ACC112 (cell line): ENCODE measurements at regions not wholly inside any gene's neighbourhood (a gene's known extent, or its start where the extent isn't known, plus 50 kb on each side); places are given as distances from the start of the nearest gene placed in this dataset.
"Not testable (repeated sequence)": the region's sequence is repeated elsewhere in the genome, so short reads cannot be mapped to it uniquely, and the experiment has no call there.

Source experiments
- H2AFZ ChIP-seq: fragments of 200-600 bp; sonication (generic); one replicate; pipeline ENCODE4 v1.6.0; 2017; ENCODE audit warnings: antibody characterized with exemption, low read length; ENCODE audit not compliant: unreplicated experiment
- H3K27ac ChIP-seq: fragments of 200-600 bp; sonication (generic); 2 replicates; pipeline ENCODE4 v1.5.1; 2014; ENCODE audit warnings: low read depth, mild to moderate bottlenecking, antibody characterized with exemption, low read length, moderate library complexity
- H3K27me3 ChIP-seq: fragments of 200-600 bp; sonication (generic); 2 replicates; pipeline ENCODE4 v1.6.1; 2014; ENCODE audit warnings: mild to moderate bottlenecking, antibody characterized with exemption, low read length, moderate library complexity, mixed read lengths; ENCODE audit not compliant: insufficient read depth
- H3K36me3 ChIP-seq: fragments of 200-600 bp; sonication (generic); 2 replicates; pipeline ENCODE4 v1.6.1; 2016; ENCODE audit warnings: mild to moderate bottlenecking, antibody characterized with exemption, low read length, moderate library complexity, mixed read lengths; ENCODE audit not compliant: insufficient read depth
- H3K4me1 ChIP-seq: fragments of 200-600 bp; sonication (generic); one replicate; pipeline ENCODE4 v1.6.1; 2016; ENCODE audit warnings: low read length, mixed read lengths; ENCODE audit not compliant: insufficient read depth, unreplicated experiment, control insufficient read depth
- H3K4me3 ChIP-seq: fragments of 200-600 bp; sonication (generic); 2 replicates; pipeline ENCODE4 v1.5.1; 2014; ENCODE audit warnings: mild to moderate bottlenecking, low read depth, low read length
- H3K79me2 ChIP-seq: fragments of 200-600 bp; sonication (generic); one replicate; pipeline ENCODE4 v1.6.0; 2016; ENCODE audit warnings: low read length; ENCODE audit not compliant: control insufficient read depth, unreplicated experiment, insufficient read depth

GRCh38 chr9:129553277-129553676, 67.6 kb downstream of the C9orf50 start:
- H2AFZ ChIP-seq = no peak overlapping the region
- no peaks in the 10 kb centered on the region for H3K79me2 ChIP-seq
- H3K27ac ChIP-seq = no peak overlapping the region
- no peaks in the 10 kb centered on the region for H3K36me3 ChIP-seq
- H3K27me3 ChIP-seq = no peaks in the 10 kb centered on the region
- peaks cover 5% of the 10 kb centered on the region for H3K4me1 ChIP-seq
- H3K4me3 ChIP-seq = no peak overlapping the region

GRCh38 chr9:129552064-129552463, 68.8 kb downstream of the C9orf50 start:
- Histone ChIP-seq H3K79me2 (no peaks in the 10 kb centered on the region), H3K27me3 (no peaks in the 10 kb centered on the region), H2AFZ (no peak overlapping the region), H3K4me3 (no peak overlapping the region), H3K27ac (no peak overlapping the region), H3K36me3 (no peaks in the 10 kb centered on the region), H3K4me1 (peaks cover 5% of the 10 kb centered on the region)

- H3K27ac ChIP-seq = no peak overlapping the region
- peaks cover 5% of the 10 kb centered on the region for H3K4me1 ChIP-seq
- H3K27me3 ChIP-seq = no peaks in the 10 kb centered on the region
- no peaks in the 10 kb centered on the region for H3K36me3 ChIP-seq
- H3K79me2 ChIP-seq = no peaks in the 10 kb centered on the region
- no peak overlapping the region for H3K4me3 ChIP-seq
- H2AFZ ChIP-seq = no peak overlapping the region
These were observed 69.4 kb downstream of the C9orf50 start for GRCh38 chr9:129551393-129551973.

DNA sequence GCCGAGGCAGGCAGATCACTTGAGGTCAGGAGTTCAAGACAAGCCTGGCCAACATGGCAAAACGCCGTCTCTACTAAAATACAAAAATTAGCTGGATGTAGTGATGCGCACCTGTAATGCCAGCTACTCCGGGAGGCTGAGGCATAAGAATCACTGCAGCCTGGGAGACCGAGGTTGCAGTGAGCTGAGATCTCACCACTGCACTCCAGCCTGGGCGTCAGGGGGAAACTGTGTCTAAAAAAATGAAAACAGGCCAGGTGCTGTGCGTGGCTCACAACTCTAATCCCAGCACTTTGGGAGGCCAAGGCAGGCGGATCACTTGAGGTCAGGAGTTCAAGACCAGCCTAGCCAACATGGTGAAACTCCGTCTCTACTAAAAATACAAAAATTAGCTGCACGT, 69.9 kb downstream of the C9orf50 start:
- H3K79me2 ChIP-seq, H3K36me3 ChIP-seq, H3K4me3 ChIP-seq, H3K4me1 ChIP-seq, H3K27ac ChIP-seq, H3K27me3 ChIP-seq, H2AFZ ChIP-seq: not testable (repeated sequence)

GRCh38 chr9:129550199-129550839, 70.6 kb downstream of the C9orf50 start:
- Histone ChIP-seq H2AFZ (peak overlapping the region; percentile 82), H3K4me1 (peaks cover 5% of the 10 kb centered on the region), H3K79me2 (no peaks in the 10 kb centered on the region), H3K36me3 (no peaks in the 10 kb centered on the region), H3K27me3 (no peaks in the 10 kb centered on the region), H3K27ac (no peak overlapping the region), H3K4me3 (peak overlapping the region; percentile 78)

- Histone ChIP-seq H3K4me1 (peaks cover 9% of the 10 kb centered on the region), H3K79me2 (no peaks in the 10 kb centered on the region), H3K27me3 (no peaks in the 10 kb centered on the region), H3K36me3 (no peaks in the 10 kb centered on the region), H3K4me3 (peak overlapping the region; percentile 78), H2AFZ (peak overlapping the region; percentile 82), H3K27ac (no peak overlapping the region)
These were observed 71.2 kb downstream of the C9orf50 start for GRCh38 chr9:129549684-129550083.

DNA sequence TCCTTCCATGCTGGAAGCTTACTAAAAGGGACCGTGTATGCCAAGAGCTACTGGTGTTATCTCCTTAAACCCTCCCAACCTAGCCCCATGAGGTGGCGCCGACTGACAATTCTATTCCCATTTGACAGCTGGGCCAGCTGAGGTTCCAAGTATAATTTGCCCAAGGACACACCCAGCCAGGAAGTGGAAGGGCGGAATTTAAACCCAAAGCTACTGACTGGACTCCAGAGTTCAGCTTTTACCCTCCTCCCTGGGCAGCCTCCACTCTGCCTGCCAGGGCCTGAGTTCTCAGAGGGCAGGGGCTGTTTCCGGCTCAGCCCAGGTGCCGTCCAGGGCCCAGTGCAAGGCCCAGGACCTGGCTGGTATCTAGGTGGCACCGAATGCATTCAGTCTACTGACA, 71.8 kb downstream of the C9orf50 start:
- no peaks in the 10 kb centered on the region for H3K79me2 ChIP-seq
- peak overlapping the region; percentile 78 for H3K4me3 ChIP-seq
- H3K27me3 ChIP-seq = no peaks in the 10 kb centered on the region
- H3K27ac ChIP-seq = no peak overlapping the region
- no peaks in the 10 kb centered on the region for H3K36me3 ChIP-seq
- peaks cover 9% of the 10 kb centered on the region for H3K4me1 ChIP-seq
- H2AFZ ChIP-seq = peak overlapping the region; percentile 62

DNA sequence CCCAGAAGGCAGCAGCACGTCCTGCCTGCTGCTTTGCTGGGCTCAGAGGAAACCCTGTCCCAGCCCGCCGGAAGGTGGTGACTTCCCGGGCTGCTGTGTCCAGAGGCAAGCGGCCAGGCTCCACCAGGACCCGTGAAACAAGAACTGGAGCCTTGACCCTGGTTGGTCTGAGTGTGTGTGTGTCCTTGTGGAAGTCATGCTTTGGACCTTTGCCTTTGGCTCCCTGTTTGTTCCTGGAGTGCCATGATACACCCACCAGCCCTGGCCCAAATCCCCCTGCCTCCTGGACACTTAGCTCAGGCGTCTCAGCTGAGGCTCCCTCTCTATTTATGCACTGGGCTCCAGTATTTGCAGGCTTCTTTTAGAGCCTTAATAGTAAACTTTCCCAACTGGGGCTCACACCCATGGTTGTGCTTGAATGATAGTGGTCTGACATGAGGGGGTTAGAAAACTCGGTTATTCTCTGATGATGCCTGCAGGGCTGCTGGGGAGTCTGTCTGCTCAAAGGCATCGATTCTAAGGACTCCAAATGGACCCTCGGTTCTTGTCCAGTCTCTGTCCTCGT, 72.2 kb downstream of the C9orf50 start:
- Histone ChIP-seq H3K79me2 (no peaks in the 10 kb centered on the region), H3K27ac (no peak overlapping the region), H3K27me3 (no peaks in the 10 kb centered on the region), H2AFZ (no peak overlapping the region), H3K36me3 (no peaks in the 10 kb centered on the region), H3K4me1 (peaks cover 9% of the 10 kb centered on the region), H3K4me3 (no peak overlapping the region)

- H3K27ac ChIP-seq = no peak overlapping the region
- H3K4me3 ChIP-seq = no peak overlapping the region
- no peak overlapping the region for H2AFZ ChIP-seq
- peaks cover 9% of the 10 kb centered on the region for H3K4me1 ChIP-seq
- no peaks in the 10 kb centered on the region for H3K36me3 ChIP-seq
- H3K27me3 ChIP-seq = no peaks in the 10 kb centered on the region
- no peaks in the 10 kb centered on the region for H3K79me2 ChIP-seq
These were observed 72.9 kb downstream of the C9orf50 start for GRCh38 chr9:129547869-129548570.

- Histone ChIP-seq H3K27ac (no peak overlapping the region), H3K4me3 (no peak overlapping the region), H3K27me3 (no peaks in the 10 kb centered on the region), H3K79me2 (no peaks in the 10 kb centered on the region), H3K36me3 (no peaks in the 10 kb centered on the region), H3K4me1 (peaks cover 9% of the 10 kb centered on the region), H2AFZ (no peak overlapping the region)
These were observed 73.8 kb downstream of the C9orf50 start for GRCh38 chr9:129547063-129547462.

DNA sequence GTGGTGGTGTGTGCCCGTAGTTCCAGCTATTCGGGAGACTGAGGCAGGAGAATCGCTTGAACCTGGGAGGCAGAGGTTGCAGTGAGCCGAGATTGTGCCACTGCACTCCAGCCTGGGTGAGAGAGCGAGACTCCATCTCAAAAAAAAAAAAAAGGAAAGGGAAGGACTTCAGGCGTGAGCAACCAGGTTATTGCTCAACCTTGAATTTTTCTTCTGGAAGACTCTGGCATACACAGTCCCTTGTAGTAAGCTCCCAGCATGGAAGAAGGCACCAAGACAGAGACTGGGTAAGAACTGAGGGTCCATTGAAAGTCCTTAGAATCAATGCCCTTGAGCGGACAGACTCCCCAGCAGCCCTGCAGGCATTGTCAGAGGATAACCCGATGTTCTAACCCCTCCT, 75.0 kb downstream of the C9orf50 start:
- H3K4me1 ChIP-seq, H3K27me3 ChIP-seq, H3K27ac ChIP-seq, H3K4me3 ChIP-seq, H3K36me3 ChIP-seq, H3K79me2 ChIP-seq, H2AFZ ChIP-seq: not testable (repeated sequence)
